ENCODE measurements at regions not wholly inside any gene's neighbourhood (a gene's known extent, or its start where the extent isn't known, plus 50 kb on each side); places are given as distances from the start of the nearest gene placed in this dataset.
"Not testable (repeated sequence)": the region's sequence is repeated elsewhere in the genome, so short reads cannot be mapped to it uniquely, and the experiment has no call there.

GRCh38 chr3:177249203-177249602 is 51.9 kb upstream of the TBL1XR1 start:
- no peak for DNase-seq

GRCh38 chr3:177250151-177250550 is 52.9 kb upstream of the TBL1XR1 start:
- no peak for DNase-seq

- no peak for DNase-seq
These were observed 54.5 kb upstream of the TBL1XR1 start for GRCh38 chr3:177251755-177252154.

- DNase-seq: no peak
These were observed 59.7 kb upstream of the TBL1XR1 start for GRCh38 chr3:177257006-177257405.

- DNase-seq: no peak
These were observed 60.3 kb upstream of the TBL1XR1 start for GRCh38 chr3:177257625-177258024.

GRCh38 chr3:177262396-177262795 is 65.1 kb upstream of the TBL1XR1 start:
- no peak for DNase-seq

- DNase-seq: no peak
These were observed 66.5 kb upstream of the TBL1XR1 start for GRCh38 chr3:177263615-177264368.

- DNase-seq: not testable (repeated sequence)
These were observed 74.7 kb upstream of the TBL1XR1 start for GRCh38 chr3:177271811-177272501.

- no peak for DNase-seq
These were observed 80.7 kb upstream of the TBL1XR1 start for GRCh38 chr3:177278016-177278415.

GRCh38 chr3:177279118-177279815 is 82.0 kb upstream of the TBL1XR1 start:
- peak; percentile 77 for DNase-seq

- no peak for DNase-seq
These were observed 84.2 kb upstream of the TBL1XR1 start for GRCh38 chr3:177281292-177282118.

GRCh38 chr3:177282119-177282655 is 84.9 kb upstream of the TBL1XR1 start:
- DNase-seq: peak; percentile 95

GRCh38 chr3:177283983-177284382 is 86.7 kb upstream of the TBL1XR1 start:
- DNase-seq: no peak

GRCh38 chr3:177284383-177284881 is 87.2 kb upstream of the TBL1XR1 start:
- peak; percentile 71 for DNase-seq

GRCh38 chr3:177286034-177286433 is 88.8 kb upstream of the TBL1XR1 start:
- DNase-seq: peak; percentile 78

- DNase-seq: no peak
These were observed 89.9 kb upstream of the TBL1XR1 start for GRCh38 chr3:177287231-177287630.

GRCh38 chr3:177290633-177291032 is 93.4 kb upstream of the TBL1XR1 start:
- no peak for DNase-seq

- DNase-seq: no peak
These were observed 96.9 kb upstream of the TBL1XR1 start for GRCh38 chr3:177294221-177294620.

GRCh38 chr3:177295116-177295515 is 97.8 kb upstream of the TBL1XR1 start:
- DNase-seq: no peak

- DNase-seq: no peak
These were observed 102.0 kb upstream of the TBL1XR1 start for GRCh38 chr3:177299250-177299649.

- DNase-seq: peak; percentile 79
These were observed 103.0 kb upstream of the TBL1XR1 start for GRCh38 chr3:177300039-177300833.

GRCh38 chr3:177300842-177301241 is 103.6 kb upstream of the TBL1XR1 start:
- no peak for DNase-seq
